H1 (cell line): ENCODE measurements at regions not wholly inside any gene's neighbourhood (a gene's known extent, or its start where the extent isn't known, plus 50 kb on each side); places are given as distances from the start of the nearest gene placed in this dataset.

Experiments used
- CTCF ChIA-PET: fragments of 300-600 bp; sonication (Branson Sonifier 250); formaldehyde crosslinking; loops from one replicate; lab custom pipeline; 2021; ENCODE audit not compliant: partially characterized antibody; lab: Charles Lee
- POLR2A ChIA-PET: fragments of 300-600 bp; sonication (Branson Sonifier 250); formaldehyde crosslinking; loops from one replicate; lab custom pipeline; 2021; ENCODE audit warnings: inconsistent platforms; ENCODE audit not compliant: partially characterized antibody; lab: Charles Lee
- DNase-seq, 2 experiments: peaks; one replicate each; pipeline versions ENCODE4 v3.0.0 to v3.0.0-alpha.2; 2010 to 2022; ENCODE audit warnings: low spot score in 2 of 2, low read depth in 1 of 2, mixed read lengths in 1 of 2
- FAIRE-seq: peaks from 2 replicates; lab custom pipeline; 2011; peaks lifted over from hg19 to GRCh38; lab: Jason Lieb, UNC
- H2AFZ ChIP-seq: 2 replicates; pipeline ENCODE4 v1.8.1; 2012; ENCODE audit warnings: low read length, inconsistent platforms
- H2AK5ac ChIP-seq: 2 replicates; pipeline ENCODE4 v1.6.1; 2013; ENCODE audit warnings: low read depth, low read length
- H2BK120ac ChIP-seq: replicated peaks from 2 replicates; pipeline ENCODE3; 2013; ENCODE audit warnings: low read depth, low read length, inconsistent platforms
- H2BK12ac ChIP-seq: 2 replicates; pipeline ENCODE4 v1.6.1; 2013; ENCODE audit warnings: low read depth, low read length
- H2BK15ac ChIP-seq: 2 replicates; pipeline ENCODE4 v1.6.1; 2013; ENCODE audit warnings: low read length
- H2BK20ac ChIP-seq: 2 replicates; pipeline ENCODE4 v1.6.1; 2013; ENCODE audit warnings: low read length
- H2BK5ac ChIP-seq: 2 replicates; pipeline ENCODE4 v1.6.1; 2013; ENCODE audit warnings: low read depth, low read length
- H3K14ac ChIP-seq: 2 replicates; pipeline ENCODE4 v1.6.1; 2013; ENCODE audit warnings: inconsistent platforms; ENCODE audit not compliant: insufficient read length
- H3K18ac ChIP-seq: 2 replicates; pipeline ENCODE4 v1.6.1; 2013; ENCODE audit warnings: low read length; ENCODE audit errors: extremely low read depth
- H3K23ac ChIP-seq: 2 replicates; pipeline ENCODE4 v1.6.1; 2013; ENCODE audit warnings: inconsistent platforms; ENCODE audit not compliant: insufficient read length
- H3K23me2 ChIP-seq: 2 replicates; pipeline ENCODE4 v1.6.1; 2013; ENCODE audit warnings: low read depth, low read length
- H3K27ac ChIP-seq: 2 replicates; pipeline ENCODE4 v1.6.1; 2011; ENCODE audit warnings: low read depth, low read length, inconsistent platforms
- H3K27me3 ChIP-seq, 4 experiments: replicated peaks in 1 of 4; 1 replicate in 1 of 4; 2 replicates in 3 of 4; pipeline versions ENCODE4 v1.6.1 to v1.8.1; 2011 to 2013; ENCODE audit warnings: low read length in 3 of 4, mild to moderate bottlenecking in 3 of 4, inconsistent platforms in 2 of 4, mixed read lengths in 2 of 4, moderate library complexity in 1 of 4; ENCODE audit not compliant: control insufficient read depth in 3 of 4, insufficient read depth in 3 of 4; ENCODE audit errors: extremely low read depth in 1 of 4
- H3K36me3 ChIP-seq, 4 experiments: 2 replicates each; pipeline versions ENCODE4 v1.6.1 to v1.8.1; 2011 to 2013; ENCODE audit warnings: mild to moderate bottlenecking in 4 of 4, low read length in 3 of 4, moderate library complexity in 2 of 4, control low read depth in 1 of 4, inconsistent platforms in 1 of 4; ENCODE audit not compliant: insufficient read depth in 4 of 4, control insufficient read depth in 2 of 4
- H3K4ac ChIP-seq: replicated peaks from 2 replicates; pipeline ENCODE3; 2013; ENCODE audit warnings: low read length, low read depth, mixed read lengths, inconsistent platforms; ENCODE audit not compliant: insufficient read length
- H3K4me1 ChIP-seq, 4 experiments: replicated peaks in 1 of 4; 1 replicate in 1 of 4; 2 replicates in 3 of 4; pipeline versions ENCODE4 v1.6.1 to v1.8.1; 2011 to 2013; ENCODE audit warnings: low read length in 3 of 4, inconsistent platforms in 2 of 4, mixed read lengths in 1 of 4; ENCODE audit not compliant: insufficient read depth in 4 of 4, control insufficient read depth in 3 of 4
- H3K4me2 ChIP-seq, 2 experiments: 2 replicates each; pipeline versions ENCODE4 v1.6.1 to v1.8.1; 2011 to 2013; ENCODE audit warnings: low read depth in 2 of 2, low read length in 2 of 2, control low read depth in 1 of 2, inconsistent platforms in 1 of 2, mild to moderate bottlenecking in 1 of 2; ENCODE audit not compliant: insufficient read depth in 1 of 2
- H3K4me3 ChIP-seq, 4 experiments: fragments of 200-600, 300-600 bp in 1 of 4; sonication (generic), shearing (Covaris generic), sonication (Bioruptor Twin) in 1 of 4; 2 replicates each; pipeline versions ENCODE4 v1.5.1 to v1.8.1; 2011 to 2016; ENCODE audit warnings: low read length in 4 of 4, low read depth in 3 of 4, control low read depth in 2 of 4, inconsistent platforms in 2 of 4, mild to moderate bottlenecking in 2 of 4, mixed read lengths in 1 of 4, moderate library complexity in 1 of 4; ENCODE audit not compliant: insufficient read depth in 2 of 4; ENCODE audit errors: extremely low read depth in 1 of 4
- H3K56ac ChIP-seq: replicated peaks from 2 replicates; pipeline ENCODE3; 2013; ENCODE audit warnings: low read depth, mild to moderate bottlenecking, mixed read lengths, low read length, inconsistent platforms; ENCODE audit not compliant: insufficient read length
- H3K79me1 ChIP-seq: 2 replicates; pipeline ENCODE4 v1.6.1; 2013; ENCODE audit warnings: low read depth, low read length, control low read depth
- H3K79me2 ChIP-seq, 2 experiments: 2 replicates each; pipeline versions ENCODE4 v1.6.1 to v1.8.1; 2012 to 2013; ENCODE audit warnings: low read length in 2 of 2, mild to moderate bottlenecking in 2 of 2, inconsistent platforms in 1 of 2; ENCODE audit not compliant: insufficient read depth in 2 of 2, control insufficient read depth in 1 of 2
- H3K9ac ChIP-seq, 4 experiments: replicated peaks in 1 of 4; 1 replicate in 1 of 4; 2 replicates in 3 of 4; pipeline versions ENCODE4 v1.6.1 to v1.8.1; 2011 to 2013; ENCODE audit warnings: low read depth in 3 of 4, low read length in 3 of 4, control low read depth in 2 of 4, mild to moderate bottlenecking in 2 of 4, moderate library complexity in 2 of 4, inconsistent platforms in 1 of 4; ENCODE audit errors: extremely low read depth in 1 of 4
- H3K9me3 ChIP-seq, 2 experiments: 2 replicates each; pipeline versions ENCODE4 v1.6.1 to v1.8.1; 2012 to 2013; ENCODE audit warnings: mild to moderate bottlenecking in 2 of 2, moderate library complexity in 2 of 2, control low read depth in 1 of 2, inconsistent platforms in 1 of 2, low read depth in 1 of 2, low read length in 1 of 2, mixed read lengths in 1 of 2; ENCODE audit not compliant: insufficient read depth in 2 of 2
- H4K20me1 ChIP-seq, 2 experiments: replicated peaks in 1 of 2; 2 replicates each; pipeline versions ENCODE3 to v1.8.1; 2011 to 2013; ENCODE audit warnings: inconsistent platforms in 2 of 2, low read length in 2 of 2, mild to moderate bottlenecking in 1 of 2; ENCODE audit not compliant: insufficient read depth in 2 of 2, control insufficient read depth in 1 of 2
- H4K5ac ChIP-seq: 2 replicates; pipeline ENCODE4 v1.6.1; 2013; ENCODE audit warnings: low read length, low read depth, mixed read lengths, inconsistent platforms; ENCODE audit not compliant: insufficient read length
- H4K8ac ChIP-seq: 2 replicates; pipeline ENCODE4 v1.8.0; 2013; ENCODE audit warnings: mild to moderate bottlenecking, moderate library complexity, low read length, inconsistent platforms; ENCODE audit not compliant: insufficient read depth; ENCODE audit errors: extremely low read depth
- H4K91ac ChIP-seq: replicated peaks from 2 replicates; pipeline ENCODE3; 2013; ENCODE audit warnings: low read length, mixed read lengths, inconsistent platforms; ENCODE audit not compliant: insufficient read length
- ASH2L ChIP-seq: fragments of 200-600, 300-600 bp; sonication (generic); IDR thresholded peaks from one replicate; pipeline ENCODE4 v1.7.1; 2017; ENCODE audit warnings: low read length
- BCL11A ChIP-seq, 2 experiments: IDR thresholded peaks; one replicate each; pipeline ENCODE4 v1.6.1; 2011; ENCODE audit warnings: low read depth in 2 of 2, low read length in 2 of 2, mild to moderate bottlenecking in 2 of 2
- CBX5 ChIP-seq: fragments of 300-800, 300-1000 bp; sonication (generic); IDR thresholded peaks from 2 replicates; pipeline ENCODE4 v1.7.1; 2016; ENCODE audit warnings: antibody characterized with exemption, low read length, low read depth
- CREB1 ChIP-seq: IDR thresholded peaks from 2 replicates; pipeline ENCODE4 v1.6.1; 2012; ENCODE audit warnings: inconsistent platforms
- CTBP2 ChIP-seq: IDR thresholded peaks from 2 replicates; pipeline ENCODE4 v1.7.0; 2011; ENCODE audit warnings: borderline replicate concordance, mild to moderate bottlenecking, moderate library complexity, mixed read lengths, low read length; ENCODE audit not compliant: insufficient read depth, insufficient read length
- JUN ChIP-seq: IDR thresholded peaks from 2 replicates; pipeline ENCODE4 v1.6.1; 2011; ENCODE audit warnings: low read depth, mild to moderate bottlenecking, improper control_type of control experiment, low read length
- KDM5A ChIP-seq: fragments of 200-600 bp; IDR thresholded peaks from 2 replicates; pipeline ENCODE4 v1.7.1; 2012; ENCODE audit warnings: mild to moderate bottlenecking, low read length, inconsistent platforms, mixed read lengths
- POLR2A ChIP-seq, 2 experiments: IDR thresholded peaks; 1 replicate in 1 of 2; 2 replicates in 1 of 2; pipeline ENCODE4 v1.6.1; 2011; ENCODE audit warnings: low read depth in 2 of 2, low read length in 2 of 2, mild to moderate bottlenecking in 2 of 2; ENCODE audit errors: control extremely low read depth in 1 of 2
- TEAD4 ChIP-seq: IDR thresholded peaks from 2 replicates; pipeline ENCODE4 v1.6.1; 2012; ENCODE audit warnings: low read depth, low read length, inconsistent platforms, mixed read lengths
- WGBS, 2 experiments: shearing (Covaris generic) in 1 of 2; methylation state at CpG; one replicate each; pipeline versions ENCODE4 v1.1.6 to v1.1.7; 2013 to 2015; ENCODE audit warnings: low lambda C conversion rate in 2 of 2, mixed read lengths in 2 of 2, inconsistent platforms in 1 of 2, low coverage in 1 of 2, missing lambda C conversion rate in 1 of 2; ENCODE audit not compliant: insufficient replicate concordance in 2 of 2, insufficient coverage in 1 of 2, insufficient read length in 1 of 2; ENCODE audit errors: extremely low coverage in 1 of 2, missing lambda C conversion rate in 1 of 2; 5-methylcytosine and 5-hydroxymethylcytosine counted together

GRCh38 chr18:70506511-70506910 lies 217.7 kb downstream of the SOCS6 start:
- Histone ChIP-seq H3K79me1 (no peaks in the 10 kb centered on the region), H2AFZ (no peak overlapping the region), H3K27ac (no peak overlapping the region), H4K8ac (no peak overlapping the region), H3K79me2 (no peaks in the 10 kb centered on the region), H3K9ac (no peak overlapping the region), H4K5ac (no peak overlapping the region), H3K18ac (no peak overlapping the region), H3K4me2 (no peak overlapping the region), H2BK20ac (no peak overlapping the region), H3K23me2 (no peaks in the 10 kb centered on the region), H3K4ac (no peak overlapping the region), H2BK120ac (no peak overlapping the region), H3K9me3 (peaks cover 65% of the 10 kb centered on the region in 2 experiments), H3K4me1 (no peaks in the 10 kb centered on the region), H2BK15ac (no peak overlapping the region), H2BK12ac (no peak overlapping the region), H2AK5ac (no peak overlapping the region)
- no peak for DNase-seq
- CTCF ChIA-PET: no interaction called here
- POLR2A ChIA-PET: no interaction called here
- FAIRE-seq: no peak
- 78% methylated on average over 4 of the region's 4 CpGs; no CpG with 5 or more reads in 1 of the 2 experiments for WGBS, 2 experiments
- TF ChIP-seq BCL11A (IDR thresholded peaks at IDR 0.05; ENCODE audit: low read depth in 2 of 2, low read length in 2 of 2) (no peak), CREB1 (no peak), CBX5 (no peak), CTBP2 (no peak), TEAD4 (no peak), POLR2A (IDR thresholded peaks at IDR 0.05; ENCODE audit: control extremely low read depth in 1 of 2, low read depth in 2 of 2, low read length in 2 of 2) (no peak), ASH2L (no peak), JUN (no peak), KDM5A (no peak)
- TF ChIP-seq, all 59 proteins: peak for 0
- H3K27me3 ChIP-seq: no peaks in the 10 kb centered on the region
- no peaks in the 10 kb centered on the region for H4K20me1 ChIP-seq
- no peaks in the 10 kb centered on the region; a peak in 1 of 8 replicates for H3K36me3 ChIP-seq
- H3K56ac ChIP-seq: no peak overlapping the region
- H2BK5ac ChIP-seq: no peak overlapping the region
- no peak overlapping the region for H4K91ac ChIP-seq
- no peak overlapping the region for H3K4me3 ChIP-seq
- no peak overlapping the region for H3K14ac ChIP-seq
- H3K23ac ChIP-seq: no peak overlapping the region
